ENCODE measurements at regions not wholly inside any gene's neighbourhood (a gene's known extent, or its start where the extent isn't known, plus 50 kb on each side); places are given as distances from the start of the nearest gene placed in this dataset.

- TF ChIP-seq POLR2A (IDR thresholded peaks at IDR 0.05) (no peak), POLR2AphosphoS5 (IDR thresholded peaks at IDR 0.05) (peak; percentile 64 to 86 (median 81))
- TF ChIP-seq, protein P1, sequence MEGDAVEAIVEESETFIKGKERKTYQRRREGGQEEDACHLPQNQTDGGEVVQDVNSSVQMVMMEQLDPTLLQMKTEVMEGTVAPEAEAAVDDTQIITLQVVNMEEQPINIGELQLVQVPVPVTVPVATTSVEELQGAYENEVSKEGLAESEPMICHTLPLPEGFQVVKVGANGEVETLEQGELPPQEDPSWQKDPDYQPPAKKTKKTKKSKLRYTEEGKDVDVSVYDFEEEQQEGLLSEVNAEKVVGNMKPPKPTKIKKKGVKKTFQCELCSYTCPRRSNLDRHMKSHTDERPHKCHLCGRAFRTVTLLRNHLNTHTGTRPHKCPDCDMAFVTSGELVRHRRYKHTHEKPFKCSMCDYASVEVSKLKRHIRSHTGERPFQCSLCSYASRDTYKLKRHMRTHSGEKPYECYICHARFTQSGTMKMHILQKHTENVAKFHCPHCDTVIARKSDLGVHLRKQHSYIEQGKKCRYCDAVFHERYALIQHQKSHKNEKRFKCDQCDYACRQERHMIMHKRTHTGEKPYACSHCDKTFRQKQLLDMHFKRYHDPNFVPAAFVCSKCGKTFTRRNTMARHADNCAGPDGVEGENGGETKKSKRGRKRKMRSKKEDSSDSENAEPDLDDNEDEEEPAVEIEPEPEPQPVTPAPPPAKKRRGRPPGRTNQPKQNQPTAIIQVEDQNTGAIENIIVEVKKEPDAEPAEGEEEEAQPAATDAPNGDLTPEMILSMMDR (IDR thresholded peaks at IDR 0.05 in 8 of 11, conservative IDR thresholded peaks at IDR 0.05 in 3 of 11) = no peak
- Histone ChIP-seq H3K27ac (peak overlapping the region; percentile 35 to 87 (median 72)), H3K4me3 (no peak overlapping the region), H3K9me3 (no peaks in the 10 kb centered on the region), H3K4me1 (peaks cover 43 to 85% (median 66%) of the 10 kb centered on the region in 6 donors), H3K36me3 (no peaks in the 10 kb centered on the region), H3K27me3 (replicated peaks in 1 of 7) (no peaks in the 10 kb centered on the region)
- intact Hi-C loops (cut with DNase I; ENCODE audit: low total_unique reads) = no loop called here
- peak; percentile 88 for DNase-seq
- WGBS, 5 donors = 23 to 42% (median 31%) methylated on average over 10 of the region's 10 CpGs
These were observed 115.1 kb upstream of the JUN start for GRCh38 chr1:58898739-58899586.

- H3K27me3 ChIP-seq (replicated peaks in 1 of 7) = no peaks in the 10 kb centered on the region
- intact Hi-C loops (cut with DNase I; ENCODE audit: low total_unique reads) = loop anchor here (10.0 kb wide), 2 partner anchors 245 to 395 kb away; partner anchors contain the start of gene FGGY
- H3K4me1 ChIP-seq = peaks cover 42 to 85% (median 66%) of the 10 kb centered on the region in 6 donors
- H3K36me3 ChIP-seq = no peaks in the 10 kb centered on the region
- DNase-seq = no peak
- no peak overlapping the region for H3K4me3 ChIP-seq
- H3K27ac ChIP-seq = peak overlapping the region; percentile 35 to 87 (median 72)
- WGBS, 5 donors = 62 to 70% (median 67%) methylated on average over 11 of the region's 11 CpGs
- no peaks in the 10 kb centered on the region for H3K9me3 ChIP-seq
- TF ChIP-seq POLR2AphosphoS5 (IDR thresholded peaks at IDR 0.05) = no peak
- TF ChIP-seq, protein P1 (IDR thresholded peaks at IDR 0.05 in 8 of 11, conservative IDR thresholded peaks at IDR 0.05 in 3 of 11) = no peak
- TF ChIP-seq POLR2A (IDR thresholded peaks at IDR 0.05) = no peak
These were observed 115.9 kb upstream of the JUN start for GRCh38 chr1:58899587-58900271.

DNA sequence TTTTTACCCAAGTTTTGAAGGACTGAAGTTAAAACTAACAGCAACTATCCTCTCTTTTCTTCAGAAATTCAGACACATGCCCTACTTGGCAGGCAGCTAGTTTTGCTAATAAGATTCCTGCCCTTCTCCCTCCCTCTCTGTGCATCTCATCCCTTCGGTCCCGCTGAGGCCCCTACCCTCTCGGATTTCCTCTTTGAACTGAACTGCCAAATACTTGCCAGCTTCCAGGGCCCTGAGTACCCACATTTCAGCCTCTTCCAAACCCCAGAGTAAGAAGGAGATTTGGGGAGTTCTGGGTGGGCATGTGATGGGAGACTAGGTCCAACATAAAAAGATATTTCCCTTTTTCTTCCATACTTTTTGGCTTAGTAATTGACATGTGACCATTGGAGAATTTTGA is 116.5 kb upstream of the JUN start:
- Histone ChIP-seq H3K4me1 (peaks cover 37 to 81% (median 60%) of the 10 kb centered on the region in 6 donors), H3K27me3 (replicated peaks in 1 of 7) (no peaks in the 10 kb centered on the region), H3K36me3 (no peaks in the 10 kb centered on the region), H3K9me3 (no peaks in the 10 kb centered on the region), H3K4me3 (no peak overlapping the region), H3K27ac (peak overlapping the region in 7 of 8 donors; percentile 13 to 87 (median 77))
- TF ChIP-seq POLR2AphosphoS5 (IDR thresholded peaks at IDR 0.05) (no peak), POLR2A (IDR thresholded peaks at IDR 0.05) (no peak)
- TF ChIP-seq, protein P1 (IDR thresholded peaks at IDR 0.05 in 8 of 11, conservative IDR thresholded peaks at IDR 0.05 in 3 of 11) = no peak
- 57 to 81% (median 63%) methylated on average over 3 of the region's 3 CpGs for WGBS, 5 donors
- intact Hi-C loops (cut with DNase I; ENCODE audit: low total_unique reads) = loop anchor here (10.0 kb wide), 2 partner anchors 244 to 394 kb away; partner anchors contain the start of gene FGGY
- DNase-seq = no peak

Measured in spleen (tissue), 11 donors.